HepG2 (cell line): ENCODE measurements at regions not wholly inside any gene's neighbourhood (a gene's known extent, or its start where the extent isn't known, plus 50 kb on each side); places are given as distances from the start of the nearest gene placed in this dataset.

Experiments used
- ATAC-seq: fragments of 200-7000 bp; cut with Tn5 transposase; 3 replicates; pipeline ENCODE4 v1.9.1; 2020; ENCODE audit warnings: mild to moderate bottlenecking, moderate library complexity
- BruUV-seq: library from RNA; stranded (reverse); fragments of 400-500 nt; replicated peaks from 2 replicates; lab custom pipeline; 2021; lab: Mats Ljungman, UMichigan
- CTCF ChIA-PET: fragments of 300-600 bp; formaldehyde crosslinking; extraction: SDS; loops from one replicate; lab custom pipeline; 2021; ENCODE audit warnings: low total read pairs, inconsistent platforms, low intra/inter-chr PET ratio; lab: Yijun Ruan, JAX
- POLR2A ChIA-PET: fragments of 350-600 bp; sonication (Branson Sonifier 250); formaldehyde crosslinking; loops from one replicate; lab custom pipeline; 2020; ENCODE audit warnings: antibody characterized with exemption, inconsistent platforms; lab: Yijun Ruan, JAX
- DNase-seq: peaks from one replicate; pipeline ENCODE4 v3.0.0-alpha.2; 2015; ENCODE audit warnings: low spot score
- FAIRE-seq: peaks from 3 replicates; lab custom pipeline; 2011; peaks lifted over from hg19 to GRCh38; lab: Jason Lieb, UNC
- H2AFZ ChIP-seq: one replicate; pipeline ENCODE4 v1.6.1; 2011; ENCODE audit warnings: low read length, inconsistent platforms
- H3K27ac ChIP-seq: fragments of 300-600 bp; 3 replicates; pipeline ENCODE4 v1.8.0; 2011; ENCODE audit warnings: mixed run types, mild to moderate bottlenecking, mixed read lengths, low read length, inconsistent platforms; ENCODE audit not compliant: insufficient read depth; ENCODE audit errors: extremely low read length
- H3K27me3 ChIP-seq, 2 experiments: fragments of 200-600 bp in 1 of 2; 2 replicates in 1 of 2; 3 replicates in 1 of 2; pipeline versions ENCODE4 v1.6.0 to v1.8.0; 2011; ENCODE audit warnings: low read length in 2 of 2, mild to moderate bottlenecking in 2 of 2, moderate library complexity in 2 of 2, inconsistent platforms in 1 of 2; ENCODE audit not compliant: insufficient read depth in 2 of 2, control insufficient read depth in 1 of 2
- H3K36me3 ChIP-seq, 2 experiments: fragments of 200-600 bp in 1 of 2; replicated peaks in 1 of 2; 2 replicates in 1 of 2; 3 replicates in 1 of 2; pipeline versions ENCODE4 v1.5.1 to v1.8.0; 2011; ENCODE audit warnings: low read length in 2 of 2, inconsistent platforms in 1 of 2; ENCODE audit not compliant: insufficient read depth in 2 of 2, control insufficient read depth in 1 of 2
- H3K4me1 ChIP-seq: 2 replicates; pipeline ENCODE4 v1.5.1; 2012; ENCODE audit warnings: low read length, inconsistent platforms; ENCODE audit not compliant: insufficient read depth
- H3K4me2 ChIP-seq: 2 replicates; pipeline ENCODE4 v1.6.0; 2011; ENCODE audit warnings: low read depth, low read length, inconsistent platforms
- H3K4me3 ChIP-seq, 3 experiments: fragments of 200-600 bp in 1 of 3; sonication (generic), shearing (Covaris generic) in 1 of 3; replicated peaks in 1 of 3; 2 replicates each; pipeline ENCODE4 v1.5.1; 2011 to 2016; ENCODE audit warnings: low read length in 3 of 3, inconsistent platforms in 2 of 3, low read depth in 2 of 3, mild to moderate bottlenecking in 2 of 3, control low read depth in 1 of 3, mixed read lengths in 1 of 3; ENCODE audit not compliant: insufficient read depth in 1 of 3
- H3K79me2 ChIP-seq: one replicate; pipeline ENCODE4 v1.6.1; 2011; ENCODE audit warnings: low read length, inconsistent platforms; ENCODE audit not compliant: insufficient read depth
- H3K9ac ChIP-seq: 2 replicates; pipeline ENCODE4 v1.6.0; 2011; ENCODE audit warnings: mild to moderate bottlenecking, low read depth, low read length, inconsistent platforms; ENCODE audit not compliant: insufficient read depth
- H3K9me3 ChIP-seq: 2 replicates; pipeline ENCODE4 v1.5.1; 2012; ENCODE audit warnings: mild to moderate bottlenecking, low read length
- H4K20me1 ChIP-seq: 2 replicates; pipeline ENCODE4 v1.6.0; 2011; ENCODE audit warnings: inconsistent platforms, mild to moderate bottlenecking, low read length, moderate library complexity; ENCODE audit not compliant: insufficient read depth
- ATF4 ChIP-seq, 2 experiments: fragments of 450-650 bp in 1 of 2; sonication (generic) in 1 of 2; formaldehyde crosslinking; IDR thresholded peaks; 2 replicates each; pipeline versions ENCODE4 v1.5.0 to v1.8.0; 2020 to 2022; ENCODE audit warnings: mild to moderate bottlenecking in 1 of 2, missing genetic modification reagents in 1 of 2
- CC2D1A ChIP-seq: sonication (generic); formaldehyde crosslinking; IDR thresholded peaks from 2 replicates; pipeline ENCODE4 v1.8.1; 2023; ENCODE audit warnings: mild to moderate bottlenecking, missing genetic modification reagents
- DMTF1 ChIP-seq: sonication (generic); formaldehyde crosslinking; IDR thresholded peaks from 2 replicates; pipeline ENCODE4 v1.4.0; 2020; ENCODE audit warnings: mild to moderate bottlenecking, missing genetic modification reagents
- ETV6 ChIP-seq: sonication (generic); formaldehyde crosslinking; conservative IDR thresholded peaks from 2 replicates; pipeline ENCODE4 v1.4.0; 2020; ENCODE audit warnings: missing genetic modification reagents
- GATA4 ChIP-seq: sonication (generic); IDR thresholded peaks from 2 replicates; pipeline ENCODE4 v1.6.1; 2016; ENCODE audit warnings: antibody characterized with exemption, low read depth, borderline replicate concordance
- GRHL1 ChIP-seq: sonication (generic); formaldehyde crosslinking; conservative IDR thresholded peaks from 2 replicates; pipeline ENCODE4 v1.8.0; 2022; ENCODE audit warnings: missing genetic modification reagents
- MEF2D ChIP-seq: sonication (generic); formaldehyde crosslinking; IDR thresholded peaks from 2 replicates; pipeline ENCODE4 v1.5.1; 2020; ENCODE audit warnings: mild to moderate bottlenecking, missing genetic modification reagents
- MTF1 ChIP-seq: sonication (generic); formaldehyde crosslinking; IDR thresholded peaks from 2 replicates; pipeline ENCODE4 v1.5.0; 2020; ENCODE audit warnings: missing genetic modification reagents
- MYNN ChIP-seq: sonication (generic); formaldehyde crosslinking; IDR thresholded peaks from 2 replicates; pipeline ENCODE4 v1.4.0; 2020; ENCODE audit warnings: mild to moderate bottlenecking, low read depth, missing genetic modification reagents
- NBN ChIP-seq: fragments of 450-650 bp; conservative IDR thresholded peaks from 2 replicates; pipeline ENCODE4 v1.6.1; 2017
- NCOA1 ChIP-seq: sonication (generic); formaldehyde crosslinking; IDR thresholded peaks from 2 replicates; pipeline ENCODE4 v1.9.0; 2021; ENCODE audit warnings: missing genetic modification reagents
- PHF20 ChIP-seq: sonication (generic); formaldehyde crosslinking; IDR thresholded peaks from 2 replicates; pipeline ENCODE4 v1.5.0; 2020; ENCODE audit warnings: mild to moderate bottlenecking, missing genetic modification reagents
- SATB2 ChIP-seq: sonication (generic); formaldehyde crosslinking; IDR thresholded peaks from 2 replicates; pipeline ENCODE4 v1.5.0; 2020; ENCODE audit warnings: missing genetic modification reagents
- TFDP2 ChIP-seq: sonication (generic); formaldehyde crosslinking; IDR thresholded peaks from 2 replicates; pipeline ENCODE4 v1.4.0; 2020; ENCODE audit warnings: missing genetic modification reagents
- ZBTB7A ChIP-seq: sonication (generic); formaldehyde crosslinking; IDR thresholded peaks from 2 replicates; pipeline ENCODE4 v1.8.0; 2022; ENCODE audit warnings: mild to moderate bottlenecking, missing genetic modification reagents
- ZNF260 ChIP-seq: sonication (generic); formaldehyde crosslinking; IDR thresholded peaks from 2 replicates; pipeline ENCODE4 v1.4.0; 2020; ENCODE audit warnings: missing genetic modification reagents, low read depth, mild to moderate bottlenecking, borderline replicate concordance
- ZNF710 ChIP-seq: sonication (generic); formaldehyde crosslinking; IDR thresholded peaks from 2 replicates; pipeline ENCODE4 v1.5.0; 2020; ENCODE audit warnings: mild to moderate bottlenecking, missing genetic modification reagents, borderline replicate concordance
- WGBS: methylation state at CpG from one replicate; pipeline ENCODE4 v1.1.6; 2017; ENCODE audit warnings: low lambda C conversion rate; 5-methylcytosine and 5-hydroxymethylcytosine counted together
- in situ Hi-C: cut with HindIII; loops from 2 replicates; pipeline ENCODE4 v1.10.0; 2017; ENCODE audit warnings: low pct_unique_long_range_greater_than_20kb; ENCODE audit not compliant: extremely low pct_ligation_motif_present
- intact Hi-C: fragments of 100-400 bp; cut with micrococcal nuclease; formaldehyde crosslinking; loops from one replicate; pipeline ENCODE4 v1.10.0; 2022; ENCODE audit not compliant: unreplicated experiment

GRCh38 chr2:160700021-160700814, 206.6 kb upstream of the RBMS1 start:
- WGBS = 0% methylated on average over 1 of the region's 1 CpG

More at GRCh38 chr2:160700021-160700814, 206.6 kb upstream of the RBMS1 start:
- H3K4me3 ChIP-seq = no peak overlapping the region
- no peak for TF ChIP-seq MTF1
- TF ChIP-seq DMTF1 (CRISPR knock-in tag) = no peak
- no peak for TF ChIP-seq MYNN (CRISPR knock-in tag)
- no peak for TF ChIP-seq CC2D1A (CRISPR knock-in tag)
- no peak for TF ChIP-seq GATA4
- no peak for TF ChIP-seq GRHL1 (CRISPR knock-in tag)
- no peak for TF ChIP-seq PHF20 (CRISPR knock-in tag)
- no peak for TF ChIP-seq ETV6
- TF ChIP-seq ZNF710 (CRISPR knock-in tag) = no peak
- no peak for TF ChIP-seq NCOA1 (CRISPR knock-in tag)
- no peak for TF ChIP-seq MEF2D (CRISPR knock-in tag)
- TF ChIP-seq SATB2 (CRISPR knock-in tag) = no peak
- TF ChIP-seq ZBTB7A (CRISPR knock-in tag) = no peak
- no peak for TF ChIP-seq NBN
- no peak for TF ChIP-seq TFDP2 (CRISPR knock-in tag)
- no peak for TF ChIP-seq ZNF260 (CRISPR knock-in tag)
- no peak for TF ChIP-seq ATF4 (CRISPR knock-in tag; IDR thresholded peaks at IDR 0.05)
- ATAC-seq = no peak
- H2AFZ ChIP-seq = no peak overlapping the region
- no peak overlapping the region for H3K4me2 ChIP-seq
- H3K79me2 ChIP-seq = no peaks in the 10 kb centered on the region
- in situ Hi-C loops = no loop called here
- ChIA-PET CTCF (no interaction called here), POLR2A (no interaction called here)
- no TSS peak for BruUV-seq
- no peak for FAIRE-seq
- no peaks in the 10 kb centered on the region; a peak in 1 of 5 replicates for H3K27me3 ChIP-seq
- no peaks in the 10 kb centered on the region for H3K36me3 ChIP-seq
- H3K27ac ChIP-seq = no peak overlapping the region
- H3K4me1 ChIP-seq = no peaks in the 10 kb centered on the region
- no peaks in the 10 kb centered on the region for H3K9me3 ChIP-seq
- no peak overlapping the region for H3K9ac ChIP-seq
- intact Hi-C loops = no loop called here
- no peaks in the 10 kb centered on the region for H4K20me1 ChIP-seq
- DNase-seq = no peak
